ENCODE measurements at regions not wholly inside any gene's neighbourhood (a gene's known extent, or its start where the extent isn't known, plus 50 kb on each side); places are given as distances from the start of the nearest gene placed in this dataset.

- TF ChIP-seq CTCF (IDR thresholded peaks at IDR 0.05) (no peak), POLR2A (IDR thresholded peaks at IDR 0.05) (no peak)
Measured at GRCh38 chr10:121327727-121328126, 270.5 kb downstream of the FGFR2 start.
